ENCODE measurements at regions not wholly inside any gene's neighbourhood (a gene's known extent, or its start where the extent isn't known, plus 50 kb on each side); places are given as distances from the start of the nearest gene placed in this dataset.

- TF ChIP-seq, protein P1, sequence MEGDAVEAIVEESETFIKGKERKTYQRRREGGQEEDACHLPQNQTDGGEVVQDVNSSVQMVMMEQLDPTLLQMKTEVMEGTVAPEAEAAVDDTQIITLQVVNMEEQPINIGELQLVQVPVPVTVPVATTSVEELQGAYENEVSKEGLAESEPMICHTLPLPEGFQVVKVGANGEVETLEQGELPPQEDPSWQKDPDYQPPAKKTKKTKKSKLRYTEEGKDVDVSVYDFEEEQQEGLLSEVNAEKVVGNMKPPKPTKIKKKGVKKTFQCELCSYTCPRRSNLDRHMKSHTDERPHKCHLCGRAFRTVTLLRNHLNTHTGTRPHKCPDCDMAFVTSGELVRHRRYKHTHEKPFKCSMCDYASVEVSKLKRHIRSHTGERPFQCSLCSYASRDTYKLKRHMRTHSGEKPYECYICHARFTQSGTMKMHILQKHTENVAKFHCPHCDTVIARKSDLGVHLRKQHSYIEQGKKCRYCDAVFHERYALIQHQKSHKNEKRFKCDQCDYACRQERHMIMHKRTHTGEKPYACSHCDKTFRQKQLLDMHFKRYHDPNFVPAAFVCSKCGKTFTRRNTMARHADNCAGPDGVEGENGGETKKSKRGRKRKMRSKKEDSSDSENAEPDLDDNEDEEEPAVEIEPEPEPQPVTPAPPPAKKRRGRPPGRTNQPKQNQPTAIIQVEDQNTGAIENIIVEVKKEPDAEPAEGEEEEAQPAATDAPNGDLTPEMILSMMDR (IDR thresholded peaks at IDR 0.05), result no peak
- no peak for TF ChIP-seq POLR2A (IDR thresholded peaks at IDR 0.05)
Observed at GRCh38 chr5:14954216-14954615, 82.6 kb upstream of the ANKH start.

Measured in esophagus squamous epithelium (tissue), 4 donors.